ENCODE measurements at regions not wholly inside any gene's neighbourhood (a gene's known extent, or its start where the extent isn't known, plus 50 kb on each side); places are given as distances from the start of the nearest gene placed in this dataset.
"Not testable (repeated sequence)": the region's sequence is repeated elsewhere in the genome, so short reads cannot be mapped to it uniquely, and the experiment has no call there.

- not testable (repeated sequence) for H3K4me1 ChIP-seq (ENCODE audit: control insufficient read depth in 2 of 2, insufficient read depth in 2 of 2, low read length in 2 of 2); H3K27me3 ChIP-seq (ENCODE audit: control insufficient read depth in 2 of 2, insufficient read depth in 2 of 2, low read length in 2 of 2); H3K9ac ChIP-seq (ENCODE audit: low read depth in 1 of 2, low read length in 2 of 2); H3K36me3 ChIP-seq (ENCODE audit: control insufficient read depth in 2 of 2, insufficient read depth in 2 of 2, low read length in 2 of 2); H3K4me3 ChIP-seq (ENCODE audit: low read length in 2 of 2); H3K9me3 ChIP-seq (ENCODE audit: control insufficient read depth in 2 of 2, low read length in 2 of 2); H3K27ac ChIP-seq (ENCODE audit: low read depth in 2 of 2, low read length in 2 of 2)
Observed at GRCh38 chr4:158980711-158981110, 122.2 kb upstream of the RAPGEF2 start.

GRCh38 chr4:158991534-158992155 is 111.2 kb upstream of the RAPGEF2 start:
- Histone ChIP-seq H3K27me3 (ENCODE audit: control insufficient read depth in 2 of 2, insufficient read depth in 2 of 2, low read length in 2 of 2) (no peaks in the 10 kb centered on the region), H3K9me3 (ENCODE audit: control insufficient read depth in 2 of 2, low read length in 2 of 2) (no peaks in the 10 kb centered on the region), H3K9ac (ENCODE audit: low read depth in 1 of 2, low read length in 2 of 2) (no peak overlapping the region), H3K36me3 (ENCODE audit: control insufficient read depth in 2 of 2, insufficient read depth in 2 of 2, low read length in 2 of 2) (no peaks in the 10 kb centered on the region), H3K4me3 (ENCODE audit: low read length in 2 of 2) (no peak overlapping the region), H3K4me1 (ENCODE audit: control insufficient read depth in 2 of 2, insufficient read depth in 2 of 2, low read length in 2 of 2) (peaks cover 0 to 4% of the 10 kb centered on the region in 2 donors), H3K27ac (ENCODE audit: low read depth in 2 of 2, low read length in 2 of 2) (no peak overlapping the region)

GRCh38 chr4:158993891-158994290 is 109.0 kb upstream of the RAPGEF2 start:
- Histone ChIP-seq H3K36me3 (ENCODE audit: control insufficient read depth in 2 of 2, insufficient read depth in 2 of 2, low read length in 2 of 2) (no peaks in the 10 kb centered on the region), H3K4me3 (ENCODE audit: low read length in 2 of 2) (no peak overlapping the region), H3K27me3 (ENCODE audit: control insufficient read depth in 2 of 2, insufficient read depth in 2 of 2, low read length in 2 of 2) (no peaks in the 10 kb centered on the region), H3K9me3 (ENCODE audit: control insufficient read depth in 2 of 2, low read length in 2 of 2) (no peaks in the 10 kb centered on the region), H3K27ac (ENCODE audit: low read depth in 2 of 2, low read length in 2 of 2) (no peak overlapping the region), H3K9ac (ENCODE audit: low read depth in 1 of 2, low read length in 2 of 2) (no peak overlapping the region), H3K4me1 (ENCODE audit: control insufficient read depth in 2 of 2, insufficient read depth in 2 of 2, low read length in 2 of 2) (peaks cover 3 to 4% of the 10 kb centered on the region in 2 donors)

GRCh38 chr4:158995040-158995439 is 107.8 kb upstream of the RAPGEF2 start:
- H3K27me3 ChIP-seq (ENCODE audit: control insufficient read depth in 2 of 2, insufficient read depth in 2 of 2, low read length in 2 of 2): no peaks in the 10 kb centered on the region
- no peak overlapping the region for H3K9ac ChIP-seq (ENCODE audit: low read depth in 1 of 2, low read length in 2 of 2)
- H3K4me3 ChIP-seq (ENCODE audit: low read length in 2 of 2): no peak overlapping the region
- H3K27ac ChIP-seq (ENCODE audit: low read depth in 2 of 2, low read length in 2 of 2): no peak overlapping the region
- H3K9me3 ChIP-seq (ENCODE audit: control insufficient read depth in 2 of 2, low read length in 2 of 2): no peaks in the 10 kb centered on the region
- no peaks in the 10 kb centered on the region for H3K36me3 ChIP-seq (ENCODE audit: control insufficient read depth in 2 of 2, insufficient read depth in 2 of 2, low read length in 2 of 2)
- H3K4me1 ChIP-seq (ENCODE audit: control insufficient read depth in 2 of 2, insufficient read depth in 2 of 2, low read length in 2 of 2): peaks cover 3 to 4% of the 10 kb centered on the region in 2 donors

- H3K36me3 ChIP-seq (ENCODE audit: control insufficient read depth in 2 of 2, insufficient read depth in 2 of 2, low read length in 2 of 2): no peaks in the 10 kb centered on the region
- no peak overlapping the region for H3K27ac ChIP-seq (ENCODE audit: low read depth in 2 of 2, low read length in 2 of 2)
- H3K9me3 ChIP-seq (ENCODE audit: control insufficient read depth in 2 of 2, low read length in 2 of 2): no peaks in the 10 kb centered on the region
- H3K4me3 ChIP-seq (ENCODE audit: low read length in 2 of 2): no peak overlapping the region
- no peaks in the 10 kb centered on the region for H3K27me3 ChIP-seq (ENCODE audit: control insufficient read depth in 2 of 2, insufficient read depth in 2 of 2, low read length in 2 of 2)
- H3K9ac ChIP-seq (ENCODE audit: low read depth in 1 of 2, low read length in 2 of 2): no peak overlapping the region
- H3K4me1 ChIP-seq (ENCODE audit: control insufficient read depth in 2 of 2, insufficient read depth in 2 of 2, low read length in 2 of 2): peaks cover 3 to 4% of the 10 kb centered on the region in 2 donors
Observed at GRCh38 chr4:158995965-158996364, 106.9 kb upstream of the RAPGEF2 start.

GRCh38 chr4:158996669-158997074 is 106.2 kb upstream of the RAPGEF2 start:
- Histone ChIP-seq H3K4me1 (ENCODE audit: control insufficient read depth in 2 of 2, insufficient read depth in 2 of 2, low read length in 2 of 2) (peaks cover 3 to 4% of the 10 kb centered on the region in 2 donors), H3K27ac (ENCODE audit: low read depth in 2 of 2, low read length in 2 of 2) (peak overlapping the region in 1 of 2 donors; percentile 1), H3K9ac (ENCODE audit: low read depth in 1 of 2, low read length in 2 of 2) (no peak overlapping the region), H3K27me3 (ENCODE audit: control insufficient read depth in 2 of 2, insufficient read depth in 2 of 2, low read length in 2 of 2) (no peaks in the 10 kb centered on the region), H3K36me3 (ENCODE audit: control insufficient read depth in 2 of 2, insufficient read depth in 2 of 2, low read length in 2 of 2) (no peaks in the 10 kb centered on the region), H3K9me3 (ENCODE audit: control insufficient read depth in 2 of 2, low read length in 2 of 2) (no peaks in the 10 kb centered on the region), H3K4me3 (ENCODE audit: low read length in 2 of 2) (no peak overlapping the region)

GRCh38 chr4:158997660-158998349 is 105.1 kb upstream of the RAPGEF2 start:
- H3K4me3 ChIP-seq (ENCODE audit: low read length in 2 of 2): no peak overlapping the region
- H3K9me3 ChIP-seq (ENCODE audit: control insufficient read depth in 2 of 2, low read length in 2 of 2): no peaks in the 10 kb centered on the region
- no peaks in the 10 kb centered on the region for H3K36me3 ChIP-seq (ENCODE audit: control insufficient read depth in 2 of 2, insufficient read depth in 2 of 2, low read length in 2 of 2)
- no peak overlapping the region for H3K27ac ChIP-seq (ENCODE audit: low read depth in 2 of 2, low read length in 2 of 2)
- H3K4me1 ChIP-seq (ENCODE audit: control insufficient read depth in 2 of 2, insufficient read depth in 2 of 2, low read length in 2 of 2): peaks cover 3 to 8% of the 10 kb centered on the region in 2 donors
- H3K27me3 ChIP-seq (ENCODE audit: control insufficient read depth in 2 of 2, insufficient read depth in 2 of 2, low read length in 2 of 2): no peaks in the 10 kb centered on the region
- H3K9ac ChIP-seq (ENCODE audit: low read depth in 1 of 2, low read length in 2 of 2): no peak overlapping the region

- Histone ChIP-seq H3K36me3 (ENCODE audit: control insufficient read depth in 2 of 2, insufficient read depth in 2 of 2, low read length in 2 of 2) (no peaks in the 10 kb centered on the region), H3K9me3 (ENCODE audit: control insufficient read depth in 2 of 2, low read length in 2 of 2) (no peaks in the 10 kb centered on the region), H3K4me3 (ENCODE audit: low read length in 2 of 2) (no peak overlapping the region), H3K27ac (ENCODE audit: low read depth in 2 of 2, low read length in 2 of 2) (no peak overlapping the region), H3K4me1 (ENCODE audit: control insufficient read depth in 2 of 2, insufficient read depth in 2 of 2, low read length in 2 of 2) (peaks cover 6 to 13% of the 10 kb centered on the region in 2 donors), H3K9ac (ENCODE audit: low read depth in 1 of 2, low read length in 2 of 2) (no peak overlapping the region), H3K27me3 (ENCODE audit: control insufficient read depth in 2 of 2, insufficient read depth in 2 of 2, low read length in 2 of 2) (no peaks in the 10 kb centered on the region)
Observed at GRCh38 chr4:158998624-158999023, 104.3 kb upstream of the RAPGEF2 start.

- Histone ChIP-seq H3K9ac (ENCODE audit: low read depth in 1 of 2, low read length in 2 of 2) (no peak overlapping the region), H3K36me3 (ENCODE audit: control insufficient read depth in 2 of 2, insufficient read depth in 2 of 2, low read length in 2 of 2) (no peaks in the 10 kb centered on the region), H3K4me1 (ENCODE audit: control insufficient read depth in 2 of 2, insufficient read depth in 2 of 2, low read length in 2 of 2) (peaks cover 8 to 14% of the 10 kb centered on the region in 2 donors), H3K9me3 (ENCODE audit: control insufficient read depth in 2 of 2, low read length in 2 of 2) (no peaks in the 10 kb centered on the region), H3K4me3 (ENCODE audit: low read length in 2 of 2) (no peak overlapping the region), H3K27ac (ENCODE audit: low read depth in 2 of 2, low read length in 2 of 2) (no peak overlapping the region), H3K27me3 (ENCODE audit: control insufficient read depth in 2 of 2, insufficient read depth in 2 of 2, low read length in 2 of 2) (no peaks in the 10 kb centered on the region)
Observed at GRCh38 chr4:158999166-158999682, 103.7 kb upstream of the RAPGEF2 start.

- Histone ChIP-seq H3K9ac (ENCODE audit: low read depth in 1 of 2, low read length in 2 of 2) (no peak overlapping the region), H3K9me3 (ENCODE audit: control insufficient read depth in 2 of 2, low read length in 2 of 2) (no peaks in the 10 kb centered on the region), H3K4me3 (ENCODE audit: low read length in 2 of 2) (no peak overlapping the region), H3K36me3 (ENCODE audit: control insufficient read depth in 2 of 2, insufficient read depth in 2 of 2, low read length in 2 of 2) (no peaks in the 10 kb centered on the region), H3K27me3 (ENCODE audit: control insufficient read depth in 2 of 2, insufficient read depth in 2 of 2, low read length in 2 of 2) (no peaks in the 10 kb centered on the region), H3K4me1 (ENCODE audit: control insufficient read depth in 2 of 2, insufficient read depth in 2 of 2, low read length in 2 of 2) (peaks cover 8 to 14% of the 10 kb centered on the region in 2 donors), H3K27ac (ENCODE audit: low read depth in 2 of 2, low read length in 2 of 2) (no peak overlapping the region)
Observed at GRCh38 chr4:158999849-159000248, 103.0 kb upstream of the RAPGEF2 start.

All from mucosa of rectum (tissue), 2 donors.